Gastrocnemius medialis (tissue), 4 donors: ENCODE measurements at regions not wholly inside any gene's neighbourhood (a gene's known extent, or its start where the extent isn't known, plus 50 kb on each side); places are given as distances from the start of the nearest gene placed in this dataset.

Experiments
- CTCF ChIP-seq, 5 experiments: fragments of 450-650 bp in 3 of 5; fragments of 200-600 bp in 2 of 5; sonication (generic) in 2 of 5; IDR thresholded peaks in 4 of 5; conservative IDR thresholded peaks in 1 of 5; 1 replicate in 4 of 5; 2 replicates in 1 of 5; pipeline ENCODE4 v1.5.1; 2016 to 2019; ENCODE audit warnings: antibody characterized with exemption in 5 of 5, mild to moderate bottlenecking in 3 of 5, moderate library complexity in 3 of 5
- POLR2A ChIP-seq, 2 donors: fragments of 450-650 bp; IDR thresholded peaks; one replicate each; pipeline ENCODE4 v1.6.1; 2017; ENCODE audit warnings: antibody characterized with exemption in 2 of 2, mild to moderate bottlenecking in 2 of 2, moderate library complexity in 2 of 2

DNA sequence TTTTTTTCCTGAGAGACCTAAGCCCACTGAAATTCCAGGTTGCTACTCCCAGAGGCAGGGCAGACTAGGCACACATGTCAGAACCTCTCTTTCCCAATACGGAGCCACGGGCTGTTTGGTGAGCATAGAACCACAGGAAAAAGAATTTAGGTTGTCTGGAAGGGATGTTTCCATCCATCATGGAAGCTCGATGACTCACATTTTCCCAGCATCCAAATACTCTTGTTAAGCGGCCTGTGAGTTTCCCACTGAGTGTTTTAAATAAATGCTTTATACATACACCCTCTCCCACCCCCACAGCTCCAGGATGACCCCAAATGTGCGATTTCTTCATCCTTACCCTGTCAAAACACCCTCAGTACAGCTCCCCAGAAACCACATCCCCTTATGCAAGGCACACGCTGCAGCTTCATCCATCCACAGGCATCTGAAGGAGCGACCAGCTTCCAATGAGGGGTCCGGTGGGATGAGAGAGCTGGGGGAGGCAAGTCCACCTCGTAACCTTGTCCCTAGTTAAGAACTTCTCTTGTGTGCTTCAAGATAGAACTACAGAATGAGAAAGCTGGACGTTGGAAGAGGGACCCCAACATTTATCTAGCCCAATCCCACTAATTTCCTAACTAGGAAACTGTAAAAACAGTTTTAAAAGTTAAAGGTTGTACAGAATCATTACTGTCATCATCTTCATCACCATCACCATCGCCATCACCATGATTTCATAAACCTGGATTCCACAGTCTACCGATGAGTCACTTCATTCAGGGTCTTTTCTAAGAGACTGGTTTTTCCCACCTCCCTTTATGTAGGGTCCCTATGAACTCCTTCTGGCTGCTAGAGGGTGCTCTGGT, 63.5 kb upstream of the FZD7 start:
- TF ChIP-seq CTCF (IDR thresholded peaks at IDR 0.05 in 4 of 5, conservative IDR thresholded peaks at IDR 0.05 in 1 of 5) (no peak), POLR2A (IDR thresholded peaks at IDR 0.05) (no peak)
